ENCODE measurements at regions not wholly inside any gene's neighbourhood (a gene's known extent, or its start where the extent isn't known, plus 50 kb on each side); places are given as distances from the start of the nearest gene placed in this dataset.

DNA sequence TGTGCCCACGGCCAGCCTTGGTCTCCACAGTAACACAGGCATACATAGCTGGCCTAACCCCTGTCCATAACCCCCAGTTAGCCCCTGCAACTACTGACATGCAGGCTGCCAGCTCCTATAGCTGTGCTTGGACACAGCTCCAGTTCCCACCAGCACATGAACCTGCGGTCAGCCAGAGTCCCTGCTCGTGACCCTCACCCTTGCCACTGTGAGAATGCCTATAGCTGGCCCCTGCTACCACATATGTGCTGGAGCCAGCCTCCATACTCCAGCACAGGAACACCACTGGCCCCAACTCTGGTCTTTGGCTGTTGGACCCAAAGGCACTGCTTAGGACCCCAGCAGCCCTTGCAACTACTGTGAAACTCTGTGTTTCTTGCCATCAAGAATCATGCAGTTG is 930.9 kb downstream of the ADGRL3 start:
- TF ChIP-seq, protein P1, sequence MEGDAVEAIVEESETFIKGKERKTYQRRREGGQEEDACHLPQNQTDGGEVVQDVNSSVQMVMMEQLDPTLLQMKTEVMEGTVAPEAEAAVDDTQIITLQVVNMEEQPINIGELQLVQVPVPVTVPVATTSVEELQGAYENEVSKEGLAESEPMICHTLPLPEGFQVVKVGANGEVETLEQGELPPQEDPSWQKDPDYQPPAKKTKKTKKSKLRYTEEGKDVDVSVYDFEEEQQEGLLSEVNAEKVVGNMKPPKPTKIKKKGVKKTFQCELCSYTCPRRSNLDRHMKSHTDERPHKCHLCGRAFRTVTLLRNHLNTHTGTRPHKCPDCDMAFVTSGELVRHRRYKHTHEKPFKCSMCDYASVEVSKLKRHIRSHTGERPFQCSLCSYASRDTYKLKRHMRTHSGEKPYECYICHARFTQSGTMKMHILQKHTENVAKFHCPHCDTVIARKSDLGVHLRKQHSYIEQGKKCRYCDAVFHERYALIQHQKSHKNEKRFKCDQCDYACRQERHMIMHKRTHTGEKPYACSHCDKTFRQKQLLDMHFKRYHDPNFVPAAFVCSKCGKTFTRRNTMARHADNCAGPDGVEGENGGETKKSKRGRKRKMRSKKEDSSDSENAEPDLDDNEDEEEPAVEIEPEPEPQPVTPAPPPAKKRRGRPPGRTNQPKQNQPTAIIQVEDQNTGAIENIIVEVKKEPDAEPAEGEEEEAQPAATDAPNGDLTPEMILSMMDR (IDR thresholded peaks at IDR 0.05; ENCODE audit: low read depth, low read length, poor library complexity, severe bottlenecking): no peak
- TF ChIP-seq EZH2phosphoT487 (IDR thresholded peaks at IDR 0.05; ENCODE audit: borderline replicate concordance, low read length): no peak

Measured in DOHH2 (cell line).